ENCODE measurements at regions not wholly inside any gene's neighbourhood (a gene's known extent, or its start where the extent isn't known, plus 50 kb on each side); places are given as distances from the start of the nearest gene placed in this dataset.

- no peak overlapping the region for H2BK12ac ChIP-seq (ENCODE audit: insufficient read length, low read depth, low read length)
- WGBS (ENCODE audit: extremely low coverage, insufficient read length, low lambda C conversion rate), result no CpG with 5 or more reads among the region's 17 CpGs
- H3K9me3 ChIP-seq (ENCODE audit: control insufficient read depth, low read depth, low read length), result peaks cover 6% of the 10 kb centered on the region
Observed at GRCh38 chr7:157470701-157471131, 133.9 kb downstream of the DNAJB6 start.

More at GRCh38 chr7:157470701-157471131, 133.9 kb downstream of the DNAJB6 start:
- Histone ChIP-seq H3K27me3 (ENCODE audit: insufficient read depth, low read length) (no peaks in the 10 kb centered on the region), H3K4me1 (ENCODE audit: insufficient read depth, low read length) (no peaks in the 10 kb centered on the region), H3K4ac (ENCODE audit: low read depth, low read length) (no peak overlapping the region), H4K5ac (ENCODE audit: insufficient read length, low read depth, low read length) (no peak overlapping the region), H4K8ac (replicated peaks; ENCODE audit: insufficient read length, low read depth, low read length) (no peak overlapping the region), H3T11ph (ENCODE audit: low read length) (no peak overlapping the region), H3K14ac (ENCODE audit: insufficient read depth, low read length) (no peak overlapping the region), H3K79me2 (ENCODE audit: insufficient read depth, low read length) (no peaks in the 10 kb centered on the region), H4K20me1 (ENCODE audit: control insufficient read depth, insufficient read depth, insufficient read length) (no peaks in the 10 kb centered on the region), H3K9ac (ENCODE audit: extremely low read depth, insufficient read length, low read length) (no peak overlapping the region), H2BK120ac (ENCODE audit: low read depth, low read length, poor library complexity, severe bottlenecking) (no peak overlapping the region), H2AK5ac (ENCODE audit: insufficient read length, low read length) (no peak overlapping the region), H3K23ac (ENCODE audit: insufficient read length, low read depth, low read length) (no peak overlapping the region), H3K56ac (ENCODE audit: insufficient read length, low read depth, low read length) (no peak overlapping the region), H3K79me1 (ENCODE audit: insufficient read depth, low read depth, low read length, poor library complexity, severe bottlenecking) (no peaks in the 10 kb centered on the region), H2BK5ac (ENCODE audit: insufficient read length, low read length) (no peak overlapping the region), H3K18ac (ENCODE audit: insufficient read length, low read depth, low read length) (no peak overlapping the region), H4K91ac (ENCODE audit: insufficient read length, low read depth, low read length) (no peak overlapping the region), H2BK20ac (ENCODE audit: low read depth, low read length, poor library complexity, severe bottlenecking) (no peak overlapping the region), H3K27ac (ENCODE audit: insufficient read length, low read depth, low read length) (no peak overlapping the region), H2AFZ (ENCODE audit: low read length) (no peak overlapping the region), H2BK15ac (ENCODE audit: low read depth, low read length) (no peak overlapping the region), H3K4me2 (ENCODE audit: insufficient read depth, insufficient read length, low read length) (no peak overlapping the region), H3K23me2 (ENCODE audit: insufficient read length, low read depth, low read length, poor library complexity, severe bottlenecking) (no peaks in the 10 kb centered on the region)
- no peak for TF ChIP-seq CTCF (conservative IDR thresholded peaks at IDR 0.05)
- Mint-ChIP-seq H3K4me1 (peaks cover 7 to 12% of the 10 kb centered on the region in 2 experiments; a peak in 3 of 4 replicates), H3K27ac (no peak overlapping the region), H3K27me3 (ENCODE audit: low read depth) (peaks cover 72% of the 10 kb centered on the region), H3K4me3 (no peak overlapping the region), H3K9me3 (peaks cover 25 to 27% of the 10 kb centered on the region in 2 experiments), H3K36me3 (ENCODE audit: insufficient read depth in 1 of 3, low read depth in 3 of 3) (peaks cover 4 to 24% (median 15%) of the 10 kb centered on the region in 3 experiments; a peak in 6 of 7 replicates)
- DNase-seq, result peak; percentile 11

Measured in H9 (cell line).